ENCODE measurements at regions not wholly inside any gene's neighbourhood (a gene's known extent, or its start where the extent isn't known, plus 50 kb on each side); places are given as distances from the start of the nearest gene placed in this dataset.

DNA sequence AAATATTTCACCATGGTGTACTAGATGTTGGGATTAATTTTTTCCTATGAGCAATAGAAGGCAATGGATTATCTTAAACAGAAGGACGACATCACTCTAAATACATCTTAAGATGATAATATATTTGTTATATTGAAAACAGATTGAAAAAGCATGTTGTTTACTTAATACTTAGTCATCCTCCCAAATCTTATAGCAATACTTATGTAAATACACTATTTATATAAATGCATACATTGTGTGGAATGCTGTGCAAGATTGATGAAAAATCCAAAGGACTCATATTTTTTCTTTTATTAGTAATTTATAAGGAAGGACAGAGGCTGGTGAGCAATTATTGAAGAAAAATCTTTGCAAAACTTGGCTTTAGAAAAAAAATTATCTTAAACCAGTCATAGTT, 593.5 kb downstream of the MMUT start:
- DNase-seq = no peak
- CTCF ChIA-PET = no interaction called here
- Histone ChIP-seq H3K9me3 (ENCODE audit: control extremely low read depth in 1 of 5, control insufficient read depth in 4 of 5, insufficient read depth in 2 of 5, low read depth in 1 of 5, low read length in 4 of 5) (peaks cover 0 to under 1% (median 0%) of the 10 kb centered on the region in 5 experiments), H3K4me1 (ENCODE audit: control extremely low read depth in 1 of 4, control insufficient read depth in 4 of 4, insufficient read depth in 4 of 4, low read length in 3 of 4) (no peaks in the 10 kb centered on the region), H3K27ac (ENCODE audit: insufficient read depth in 1 of 2, low read depth in 1 of 2, low read length in 2 of 2, poor library complexity in 1 of 2, severe bottlenecking in 2 of 2) (no peak overlapping the region), H3K36me3 (ENCODE audit: control insufficient read depth in 4 of 4, insufficient read depth in 4 of 4, low read length in 3 of 4) (no peaks in the 10 kb centered on the region), H3K4me3 (ENCODE audit: control insufficient read depth in 1 of 7, extremely low read depth in 1 of 7, insufficient read depth in 4 of 7, low read depth in 2 of 7, low read length in 6 of 7) (no peak overlapping the region), H3K27me3 (replicated peaks in 2 of 5; ENCODE audit: control insufficient read depth in 4 of 5, insufficient read depth in 5 of 5, low read length in 4 of 5) (no peaks in the 10 kb centered on the region)
- no CpG with 5 or more reads among the region's 1 CpG for WGBS (ENCODE audit: insufficient coverage)
- POLR2A ChIA-PET = no interaction called here

DNA sequence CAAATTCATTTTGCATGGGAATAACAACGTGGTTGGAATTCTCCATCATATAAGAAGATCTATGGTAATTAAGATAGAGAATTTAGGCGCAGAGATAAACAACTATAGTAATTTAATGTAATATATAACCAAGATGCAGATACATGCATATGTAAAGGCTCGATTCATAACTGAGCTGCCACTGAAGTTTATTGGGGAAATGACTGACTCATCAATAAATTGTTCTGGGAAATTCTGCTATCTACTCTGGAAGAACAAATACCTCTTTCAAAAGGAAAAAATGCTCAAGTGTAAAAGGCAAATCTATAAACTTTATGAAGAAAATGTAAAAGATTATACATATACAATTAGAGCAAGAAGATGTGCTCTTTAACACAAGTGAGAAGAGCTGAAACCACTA, 596.4 kb downstream of the MMUT start:
- no peak overlapping the region for H3K4me3 ChIP-seq (ENCODE audit: control insufficient read depth in 1 of 7, extremely low read depth in 1 of 7, insufficient read depth in 4 of 7, low read depth in 2 of 7, low read length in 6 of 7)
- DNase-seq = no peak
- no peaks in the 10 kb centered on the region for H3K27me3 ChIP-seq (replicated peaks in 2 of 5; ENCODE audit: control insufficient read depth in 4 of 5, insufficient read depth in 5 of 5, low read length in 4 of 5)
- CTCF ChIA-PET = no interaction called here
- no peaks in the 10 kb centered on the region for H3K4me1 ChIP-seq (ENCODE audit: control extremely low read depth in 1 of 4, control insufficient read depth in 4 of 4, insufficient read depth in 4 of 4, low read length in 3 of 4)
- POLR2A ChIA-PET = no interaction called here
- H3K27ac ChIP-seq (ENCODE audit: insufficient read depth in 1 of 2, low read depth in 1 of 2, low read length in 2 of 2, poor library complexity in 1 of 2, severe bottlenecking in 2 of 2) = no peak overlapping the region
- no CpG with 5 or more reads among the region's 3 CpGs for WGBS (ENCODE audit: insufficient coverage)
- no peaks in the 10 kb centered on the region for H3K36me3 ChIP-seq (ENCODE audit: control insufficient read depth in 4 of 4, insufficient read depth in 4 of 4, low read length in 3 of 4)
- H3K9me3 ChIP-seq (ENCODE audit: control extremely low read depth in 1 of 5, control insufficient read depth in 4 of 5, insufficient read depth in 2 of 5, low read depth in 1 of 5, low read length in 4 of 5) = peaks cover 0 to 5% (median 0%) of the 10 kb centered on the region in 5 experiments

DNA sequence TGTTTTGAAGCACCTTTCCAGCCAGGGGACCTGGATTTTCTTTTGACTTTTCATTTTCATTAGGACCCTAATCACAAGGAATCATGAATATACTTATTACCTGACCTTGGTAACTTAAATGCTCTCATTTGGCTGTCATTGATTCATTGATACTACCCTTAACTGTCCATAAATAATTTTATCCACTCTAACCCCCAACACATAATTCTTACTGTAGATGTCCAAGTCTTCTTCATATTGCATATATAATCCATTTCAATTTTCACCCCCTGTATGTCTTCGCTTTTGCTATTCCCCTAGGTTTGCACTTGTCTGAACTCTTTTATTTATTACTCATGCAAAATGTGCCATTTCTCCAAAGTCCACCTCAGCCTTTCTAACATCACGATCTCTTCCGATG, 602.9 kb downstream of the MMUT start:
- Histone ChIP-seq H3K4me3 (ENCODE audit: control insufficient read depth in 1 of 7, extremely low read depth in 1 of 7, insufficient read depth in 4 of 7, low read depth in 2 of 7, low read length in 6 of 7) (no peak overlapping the region), H3K27me3 (replicated peaks in 2 of 5; ENCODE audit: control insufficient read depth in 4 of 5, insufficient read depth in 5 of 5, low read length in 4 of 5) (no peaks in the 10 kb centered on the region), H3K36me3 (ENCODE audit: control insufficient read depth in 4 of 4, insufficient read depth in 4 of 4, low read length in 3 of 4) (no peaks in the 10 kb centered on the region), H3K4me1 (ENCODE audit: control extremely low read depth in 1 of 4, control insufficient read depth in 4 of 4, insufficient read depth in 4 of 4, low read length in 3 of 4) (no peaks in the 10 kb centered on the region), H3K9me3 (ENCODE audit: control extremely low read depth in 1 of 5, control insufficient read depth in 4 of 5, insufficient read depth in 2 of 5, low read depth in 1 of 5, low read length in 4 of 5) (peaks cover 0 to 5% (median 0%) of the 10 kb centered on the region in 5 experiments), H3K27ac (ENCODE audit: insufficient read depth in 1 of 2, low read depth in 1 of 2, low read length in 2 of 2, poor library complexity in 1 of 2, severe bottlenecking in 2 of 2) (no peak overlapping the region)
- WGBS (ENCODE audit: insufficient coverage) = 100% methylated on average over 2 of the region's 3 CpGs
- CTCF ChIA-PET = no interaction called here
- POLR2A ChIA-PET = no interaction called here
- no peak for DNase-seq

DNA sequence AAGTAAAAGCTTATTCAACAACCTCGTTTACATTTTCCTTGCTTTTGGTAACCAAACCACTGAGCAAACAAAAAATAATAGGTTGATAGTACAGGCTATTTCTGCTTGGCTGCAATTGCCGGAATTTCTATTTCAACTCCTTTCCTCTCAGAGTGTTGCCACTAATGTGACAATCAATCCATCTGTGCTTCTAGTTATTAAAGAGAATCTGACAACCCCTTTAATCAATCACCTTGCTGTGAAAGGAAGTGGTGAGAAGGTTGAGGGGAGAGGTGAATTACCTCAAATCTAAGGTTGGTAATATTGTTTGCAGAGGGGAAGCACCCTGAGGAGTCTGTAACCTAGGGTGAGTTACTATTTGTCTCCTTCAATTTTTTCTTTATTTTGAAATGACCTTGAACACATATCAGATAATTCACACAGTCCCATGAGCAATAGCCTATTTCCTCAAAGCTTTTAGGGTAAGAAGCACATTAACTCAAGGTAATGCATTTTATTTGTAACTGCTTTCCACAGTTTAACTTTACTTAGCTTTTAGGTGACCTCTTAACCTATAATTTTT, 603.4 kb downstream of the MMUT start:
- no peak for DNase-seq
- Histone ChIP-seq H3K4me3 (ENCODE audit: control insufficient read depth in 1 of 7, extremely low read depth in 1 of 7, insufficient read depth in 4 of 7, low read depth in 2 of 7, low read length in 6 of 7) (no peak overlapping the region), H3K4me1 (ENCODE audit: control extremely low read depth in 1 of 4, control insufficient read depth in 4 of 4, insufficient read depth in 4 of 4, low read length in 3 of 4) (no peaks in the 10 kb centered on the region), H3K9me3 (ENCODE audit: control extremely low read depth in 1 of 5, control insufficient read depth in 4 of 5, insufficient read depth in 2 of 5, low read depth in 1 of 5, low read length in 4 of 5) (peaks cover 0 to 5% (median 0%) of the 10 kb centered on the region in 5 experiments), H3K27me3 (replicated peaks in 2 of 5; ENCODE audit: control insufficient read depth in 4 of 5, insufficient read depth in 5 of 5, low read length in 4 of 5) (no peaks in the 10 kb centered on the region), H3K36me3 (ENCODE audit: control insufficient read depth in 4 of 4, insufficient read depth in 4 of 4, low read length in 3 of 4) (no peaks in the 10 kb centered on the region), H3K27ac (ENCODE audit: insufficient read depth in 1 of 2, low read depth in 1 of 2, low read length in 2 of 2, poor library complexity in 1 of 2, severe bottlenecking in 2 of 2) (no peak overlapping the region)
- WGBS (ENCODE audit: insufficient coverage) = no CpG with 5 or more reads among the region's 2 CpGs
- ChIA-PET POLR2A (no interaction called here), CTCF (interaction anchor here (1.0 kb wide), 1 partner anchor 28 kb away, joined by 3 read pairs; no protein-coding TSS in a partner anchor)

DNA sequence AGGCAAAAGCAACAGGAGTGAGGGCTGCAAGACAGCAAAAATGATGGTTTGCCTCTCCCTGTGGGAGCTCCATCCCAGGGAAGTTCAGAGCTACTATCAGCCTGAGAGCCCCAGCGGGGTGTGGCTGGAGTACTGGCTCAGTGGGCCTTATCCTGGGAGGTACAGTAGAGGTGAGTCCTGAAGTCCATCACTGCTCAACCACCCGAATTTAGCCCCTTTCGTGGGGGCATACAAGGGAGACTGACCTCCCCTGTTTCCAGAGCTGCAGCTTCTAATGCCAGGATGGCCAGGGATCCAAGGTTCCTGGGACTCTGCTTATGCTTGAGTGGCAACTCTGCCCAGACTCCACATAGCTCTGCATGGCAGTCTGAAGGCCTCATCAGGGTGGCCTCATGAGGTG, 617.8 kb downstream of the MMUT start:
- ChIA-PET CTCF (no interaction called here), POLR2A (no interaction called here)
- WGBS (ENCODE audit: insufficient coverage) = 90% methylated on average over 3 of the region's 3 CpGs
- no peaks in the 10 kb centered on the region for H3K36me3 ChIP-seq (ENCODE audit: control insufficient read depth in 4 of 4, insufficient read depth in 4 of 4, low read length in 3 of 4)
- no peak for DNase-seq
- peaks cover 0 to 25% (median 5%) of the 10 kb centered on the region in 5 experiments for H3K9me3 ChIP-seq (ENCODE audit: control extremely low read depth in 1 of 5, control insufficient read depth in 4 of 5, insufficient read depth in 2 of 5, low read depth in 1 of 5, low read length in 4 of 5)
- no peaks in the 10 kb centered on the region for H3K27me3 ChIP-seq (replicated peaks in 2 of 5; ENCODE audit: control insufficient read depth in 4 of 5, insufficient read depth in 5 of 5, low read length in 4 of 5)
- no peak overlapping the region for H3K27ac ChIP-seq (ENCODE audit: insufficient read depth in 1 of 2, low read depth in 1 of 2, low read length in 2 of 2, poor library complexity in 1 of 2, severe bottlenecking in 2 of 2)
- H3K4me1 ChIP-seq (ENCODE audit: control extremely low read depth in 1 of 4, control insufficient read depth in 4 of 4, insufficient read depth in 4 of 4, low read length in 3 of 4) = no peaks in the 10 kb centered on the region
- H3K4me3 ChIP-seq (ENCODE audit: control insufficient read depth in 1 of 7, extremely low read depth in 1 of 7, insufficient read depth in 4 of 7, low read depth in 2 of 7, low read length in 6 of 7) = no peak overlapping the region

DNA sequence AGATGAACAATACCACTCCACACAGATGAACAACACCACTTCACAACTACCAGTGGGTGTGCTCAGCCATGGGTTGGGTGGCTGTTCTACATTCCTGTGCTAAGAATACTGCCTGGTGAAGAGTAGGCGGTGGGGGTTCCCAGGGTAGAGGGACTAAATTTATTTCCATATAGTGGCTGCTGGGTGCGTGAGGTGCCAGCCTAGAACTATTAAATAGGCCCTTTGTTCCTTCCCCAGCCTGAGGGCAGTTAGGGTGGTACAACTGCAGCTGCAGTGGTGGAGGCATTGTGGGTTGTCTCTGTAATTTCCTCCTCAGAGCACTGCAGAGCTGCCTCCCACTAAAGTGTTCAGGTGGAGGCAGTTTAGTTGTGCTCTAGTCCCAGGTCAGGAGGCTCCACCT, 618.4 kb downstream of the MMUT start:
- POLR2A ChIA-PET = no interaction called here
- CTCF ChIA-PET = no interaction called here
- H3K9me3 ChIP-seq (ENCODE audit: control extremely low read depth in 1 of 5, control insufficient read depth in 4 of 5, insufficient read depth in 2 of 5, low read depth in 1 of 5, low read length in 4 of 5) = peaks cover 0 to 28% (median 5%) of the 10 kb centered on the region in 5 experiments
- DNase-seq = no peak
- no peaks in the 10 kb centered on the region for H3K4me1 ChIP-seq (ENCODE audit: control extremely low read depth in 1 of 4, control insufficient read depth in 4 of 4, insufficient read depth in 4 of 4, low read length in 3 of 4)
- H3K4me3 ChIP-seq (ENCODE audit: control insufficient read depth in 1 of 7, extremely low read depth in 1 of 7, insufficient read depth in 4 of 7, low read depth in 2 of 7, low read length in 6 of 7) = no peak overlapping the region
- 100% methylated on average over 2 of the region's 2 CpGs for WGBS (ENCODE audit: insufficient coverage)
- H3K36me3 ChIP-seq (ENCODE audit: control insufficient read depth in 4 of 4, insufficient read depth in 4 of 4, low read length in 3 of 4) = no peaks in the 10 kb centered on the region
- H3K27me3 ChIP-seq (replicated peaks in 2 of 5; ENCODE audit: control insufficient read depth in 4 of 5, insufficient read depth in 5 of 5, low read length in 4 of 5) = no peaks in the 10 kb centered on the region
- no peak overlapping the region for H3K27ac ChIP-seq (ENCODE audit: insufficient read depth in 1 of 2, low read depth in 1 of 2, low read length in 2 of 2, poor library complexity in 1 of 2, severe bottlenecking in 2 of 2)

DNA sequence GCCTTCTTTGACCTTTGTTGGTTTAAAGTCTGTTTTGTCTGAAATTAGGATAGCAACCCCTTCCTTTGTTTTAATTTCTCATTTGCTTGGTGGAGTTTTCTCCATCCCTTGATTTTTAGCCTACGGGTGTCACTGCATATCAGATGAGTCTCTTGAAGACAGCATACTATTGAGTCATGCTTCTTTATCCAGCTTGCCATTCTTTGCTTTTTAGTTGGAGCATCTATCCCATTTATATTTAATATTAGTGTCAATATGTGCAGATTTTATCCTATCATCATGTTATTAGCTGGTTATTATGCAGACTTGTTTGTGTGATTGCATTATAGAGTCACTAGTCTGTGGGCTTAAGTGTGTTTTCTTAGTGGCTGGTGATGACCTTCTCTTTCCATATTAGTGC, 622.2 kb downstream of the MMUT start:
- ChIA-PET POLR2A (no interaction called here), CTCF (no interaction called here)
- no CpG with 5 or more reads among the region's 1 CpG for WGBS (ENCODE audit: insufficient coverage)
- Histone ChIP-seq H3K4me3 (ENCODE audit: control insufficient read depth in 1 of 7, extremely low read depth in 1 of 7, insufficient read depth in 4 of 7, low read depth in 2 of 7, low read length in 6 of 7) (no peak overlapping the region), H3K9me3 (ENCODE audit: control extremely low read depth in 1 of 5, control insufficient read depth in 4 of 5, insufficient read depth in 2 of 5, low read depth in 1 of 5, low read length in 4 of 5) (peaks cover 0 to 29% (median 5%) of the 10 kb centered on the region in 5 experiments), H3K4me1 (ENCODE audit: control extremely low read depth in 1 of 4, control insufficient read depth in 4 of 4, insufficient read depth in 4 of 4, low read length in 3 of 4) (no peaks in the 10 kb centered on the region), H3K27me3 (replicated peaks in 2 of 5; ENCODE audit: control insufficient read depth in 4 of 5, insufficient read depth in 5 of 5, low read length in 4 of 5) (no peaks in the 10 kb centered on the region), H3K27ac (ENCODE audit: insufficient read depth in 1 of 2, low read depth in 1 of 2, low read length in 2 of 2, poor library complexity in 1 of 2, severe bottlenecking in 2 of 2) (no peak overlapping the region), H3K36me3 (ENCODE audit: control insufficient read depth in 4 of 4, insufficient read depth in 4 of 4, low read length in 3 of 4) (no peaks in the 10 kb centered on the region)
- no peak for DNase-seq
